Fibroblast of upper back skin (primary cell): ENCODE measurements at regions not wholly inside any gene's neighbourhood (a gene's known extent, or its start where the extent isn't known, plus 50 kb on each side); places are given as distances from the start of the nearest gene placed in this dataset.
"Not testable (repeated sequence)": the region's sequence is repeated elsewhere in the genome, so short reads cannot be mapped to it uniquely, and the experiment has no call there.

Experiments used
- DNase-seq: peaks from one replicate; pipeline ENCODE4 v3.0.0-alpha.2; 2013

- DNase-seq = no peak
Observed at GRCh38 chr2:167843217-167843616, 404.2 kb downstream of the STK39 start.

- DNase-seq = no peak
Observed at GRCh38 chr2:167842047-167842446, 405.3 kb downstream of the STK39 start.

DNA sequence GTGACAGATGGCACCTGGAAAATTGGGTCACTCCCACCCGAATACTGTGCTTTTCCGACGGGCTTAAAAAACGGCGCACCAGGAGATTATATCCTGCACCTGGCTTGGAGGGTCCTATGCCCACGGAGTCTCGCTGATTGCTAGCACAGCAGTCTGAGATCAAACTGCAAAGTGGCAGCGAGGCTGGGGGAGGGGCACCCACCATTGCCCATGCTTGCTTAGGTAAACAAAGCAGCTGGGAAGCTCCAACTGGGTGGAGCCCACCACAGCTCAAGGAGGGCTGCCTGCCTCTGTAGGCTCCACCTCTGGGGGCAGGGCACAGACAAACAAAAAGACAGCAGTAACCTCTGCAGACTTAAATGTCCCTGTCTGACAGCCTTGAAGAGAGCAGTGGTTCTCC lies 412.1 kb downstream of the STK39 start:
- not testable (repeated sequence) for DNase-seq

- no peak for DNase-seq
Observed at GRCh38 chr2:167834707-167835106, 412.7 kb downstream of the STK39 start.

GRCh38 chr2:167833294-167833693 lies 414.1 kb downstream of the STK39 start:
- DNase-seq = no peak

GRCh38 chr2:167832868-167833287 lies 414.5 kb downstream of the STK39 start:
- DNase-seq = no peak

DNA sequence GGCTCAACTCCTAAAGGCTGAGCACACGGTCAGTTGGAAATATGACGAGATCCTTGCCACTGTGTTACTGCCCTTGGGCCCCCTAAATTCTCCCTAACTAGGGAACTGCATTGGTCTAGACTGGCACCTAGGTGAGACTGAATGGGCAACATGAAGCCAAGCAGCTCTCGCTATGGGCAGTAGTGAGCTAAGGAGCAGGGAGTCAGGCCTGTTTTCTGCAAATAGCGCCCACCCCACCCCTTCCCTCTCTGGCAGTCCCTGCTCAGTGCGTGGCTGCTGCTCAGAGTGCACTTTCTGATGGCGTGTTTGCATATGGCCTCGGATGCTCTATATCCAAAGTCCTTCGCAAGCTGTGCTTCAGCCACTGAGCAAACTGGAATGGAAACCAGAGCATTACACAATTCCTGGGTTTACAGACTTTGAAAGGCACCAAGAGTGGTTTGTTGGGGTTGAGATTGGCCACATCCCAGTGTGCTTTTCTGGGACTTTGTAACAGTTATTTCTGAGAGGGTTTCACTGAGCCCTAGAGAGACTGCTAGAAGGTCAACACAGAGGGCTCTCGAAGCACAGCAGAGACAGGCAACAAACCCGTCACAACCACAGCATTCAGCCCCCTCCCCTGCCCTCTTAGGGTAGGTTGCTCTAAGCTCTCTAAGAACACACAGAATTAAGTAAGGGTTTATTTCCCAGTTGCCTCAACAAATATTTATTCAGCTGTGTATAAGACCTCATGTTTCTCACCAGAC lies 419.9 kb downstream of the STK39 start:
- no peak for DNase-seq

- DNase-seq = no peak
Observed at GRCh38 chr2:167826906-167827305, 420.5 kb downstream of the STK39 start.

- DNase-seq = no peak
Observed at GRCh38 chr2:167825664-167826063, 421.7 kb downstream of the STK39 start.

DNA sequence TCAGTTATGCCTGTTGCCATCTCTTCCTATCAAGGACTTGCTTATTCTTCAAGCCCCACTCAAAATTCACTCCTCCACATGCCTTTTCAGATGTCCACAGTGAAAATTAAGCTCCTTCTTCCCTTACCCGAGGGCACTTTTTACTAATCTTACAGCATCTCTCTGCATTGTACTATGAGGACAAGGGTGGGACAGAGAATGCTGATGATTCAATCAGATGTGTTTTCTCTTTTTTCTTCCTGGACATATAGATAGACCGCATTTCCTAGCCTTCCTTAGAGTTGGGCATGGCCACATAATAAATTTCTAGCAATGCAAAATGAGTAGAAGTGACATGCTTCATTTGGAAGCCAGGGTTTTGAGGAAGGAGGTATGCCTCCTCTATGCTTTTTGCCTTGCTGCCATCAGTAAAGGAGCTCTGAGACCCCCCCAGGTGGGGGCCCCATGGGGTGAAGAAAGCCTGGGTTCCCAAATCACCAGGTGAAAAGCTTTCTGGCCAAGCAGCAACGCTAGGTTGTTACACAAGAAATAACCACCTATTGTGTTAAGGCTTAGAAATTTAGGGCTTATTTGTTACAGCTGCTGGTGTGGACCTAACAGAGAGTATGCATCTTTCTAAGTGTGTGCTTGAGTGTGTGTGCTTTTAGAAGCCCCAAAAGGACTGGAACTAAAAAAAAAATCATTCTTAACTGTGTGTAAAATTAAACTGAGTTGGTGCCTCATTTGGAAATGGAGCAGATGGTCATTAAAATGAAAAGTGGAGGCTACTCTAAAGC lies 424.5 kb downstream of the STK39 start:
- DNase-seq = no peak

GRCh38 chr2:167820488-167820887 lies 426.9 kb downstream of the STK39 start:
- DNase-seq = no peak

DNA sequence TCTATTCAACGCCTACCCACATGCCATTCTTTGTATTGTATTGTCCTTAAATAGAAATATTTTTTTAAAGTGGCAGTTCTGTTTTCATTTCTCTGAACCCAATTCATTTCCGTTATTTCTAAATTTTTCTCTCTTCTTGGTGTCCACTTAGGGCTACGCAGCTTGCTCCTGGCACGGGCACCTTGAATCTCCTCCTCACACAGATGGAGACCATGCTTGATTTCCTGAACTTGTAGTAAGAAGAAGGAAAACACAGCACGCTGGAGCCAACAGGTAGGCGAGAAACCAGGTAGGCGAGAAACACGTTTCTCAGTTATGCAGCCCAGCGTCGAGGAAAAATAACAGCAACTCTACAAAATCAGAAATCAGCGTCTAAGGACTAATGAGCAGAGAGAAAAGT lies 428.9 kb downstream of the STK39 start:
- DNase-seq = no peak

- no peak for DNase-seq
Observed at GRCh38 chr2:167817908-167818307, 429.5 kb downstream of the STK39 start.

DNA sequence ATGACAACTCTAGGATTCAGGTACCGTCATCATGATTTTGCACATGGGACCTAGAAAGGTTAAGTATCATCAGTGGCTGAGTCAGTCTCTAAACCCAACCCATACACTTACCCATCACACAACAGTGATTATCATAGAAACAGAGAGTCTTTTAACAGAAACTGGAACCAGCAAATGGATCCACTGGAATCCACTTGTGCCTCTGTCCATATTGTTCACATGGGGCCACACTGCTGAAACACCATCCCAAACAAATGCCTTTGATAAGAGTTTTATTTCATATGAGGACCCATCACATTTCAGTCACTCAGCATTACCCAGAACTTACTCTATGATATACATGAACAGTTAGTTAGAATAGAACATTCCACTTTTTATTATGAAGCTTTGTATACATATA lies 430.0 kb downstream of the STK39 start:
- DNase-seq = no peak

- DNase-seq = no peak
Observed at GRCh38 chr2:167816874-167817290, 430.5 kb downstream of the STK39 start.

- DNase-seq = no peak
Observed at GRCh38 chr2:167814881-167815718, 432.3 kb downstream of the STK39 start.

DNA sequence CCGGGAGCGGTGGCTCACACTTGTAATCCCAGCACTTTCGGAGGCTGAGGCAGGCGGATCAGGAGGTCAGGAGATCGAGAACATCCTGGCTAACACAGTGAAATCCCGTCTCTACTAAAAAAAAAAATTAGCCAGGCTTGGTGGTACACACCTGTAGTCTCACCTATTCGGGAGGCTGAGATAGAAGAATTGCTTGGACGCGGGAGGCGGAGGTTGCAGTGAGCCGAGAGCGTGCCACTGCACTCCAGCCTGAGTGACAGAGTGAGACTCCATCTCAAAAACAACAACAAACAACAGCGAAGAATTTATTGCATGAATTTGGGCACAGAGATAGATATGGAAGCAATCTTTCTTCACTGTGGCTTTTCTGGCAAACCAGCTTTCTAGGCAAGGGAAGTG lies 432.9 kb downstream of the STK39 start:
- not testable (repeated sequence) for DNase-seq

DNA sequence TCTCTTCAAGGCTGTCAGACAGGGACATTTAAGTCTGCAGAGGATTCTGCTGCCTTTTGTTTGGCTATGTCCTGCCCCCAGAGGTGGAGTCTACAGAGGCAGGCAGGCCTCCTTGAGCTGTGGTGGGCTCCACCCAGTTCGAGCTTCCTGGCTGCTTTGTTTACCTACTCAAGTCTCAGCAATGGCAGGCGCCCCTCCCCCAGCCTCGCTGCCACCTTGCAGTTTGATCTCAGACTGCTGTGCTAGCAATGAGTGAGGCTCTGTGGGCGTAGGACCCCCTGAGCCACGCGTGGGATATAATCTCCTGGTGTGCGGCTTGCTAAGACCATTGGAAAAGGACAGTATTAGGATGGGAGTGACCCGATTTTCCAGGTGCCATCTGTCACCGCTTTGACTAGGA lies 437.6 kb downstream of the STK39 start:
- DNase-seq = not testable (repeated sequence)

DNA sequence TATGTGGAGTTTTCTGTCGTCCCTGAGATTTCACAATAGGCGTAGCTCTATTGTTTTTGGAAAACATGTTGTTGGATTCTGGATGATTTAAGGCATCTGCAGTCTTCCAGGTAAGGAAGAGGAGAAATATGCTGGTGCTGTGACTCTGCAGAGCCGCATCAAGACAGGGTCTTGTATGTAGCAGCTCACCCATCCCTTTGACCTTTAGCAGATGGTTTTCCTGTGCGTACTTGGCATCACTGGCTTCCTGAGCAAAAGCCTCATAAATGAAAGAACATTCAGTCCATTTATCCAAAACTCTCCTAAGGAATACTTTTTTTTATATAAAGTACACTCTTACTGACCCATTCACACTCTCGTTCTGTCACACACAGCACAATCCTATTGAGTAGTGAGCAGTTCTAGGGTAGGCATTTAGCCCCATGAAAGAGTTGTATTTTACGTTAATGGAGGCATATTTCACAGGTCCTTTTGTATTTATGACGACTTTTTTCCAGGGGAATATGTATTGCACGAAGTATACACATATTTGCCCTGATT lies 443.9 kb downstream of the STK39 start:
- DNase-seq = no peak

GRCh38 chr2:167794554-167795255 lies 452.7 kb downstream of the STK39 start:
- DNase-seq = no peak

- no peak for DNase-seq
Observed at GRCh38 chr2:167793725-167794124, 453.7 kb downstream of the STK39 start.

DNA sequence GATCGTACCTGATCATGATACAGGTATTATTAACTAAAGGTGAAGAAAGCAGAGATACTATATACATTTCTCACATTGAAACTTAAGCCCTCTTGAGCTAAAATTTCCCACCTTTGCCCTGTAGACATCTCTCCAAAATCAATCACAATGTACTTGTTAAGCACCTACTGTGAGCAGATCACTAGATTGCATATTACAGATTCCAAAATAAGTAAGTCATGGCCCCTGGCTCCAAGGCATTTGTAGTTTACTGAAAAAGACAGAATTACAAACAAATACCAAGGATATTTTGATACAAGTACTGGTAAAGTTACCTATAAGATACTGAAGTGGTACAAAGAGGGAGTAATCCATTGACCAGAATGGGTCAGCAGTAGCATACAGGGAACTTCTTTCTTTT lies 455.3 kb downstream of the STK39 start:
- no peak for DNase-seq
